HG02870 (cell line): ENCODE measurements at regions not wholly inside any gene's neighbourhood (a gene's known extent, or its start where the extent isn't known, plus 50 kb on each side); places are given as distances from the start of the nearest gene placed in this dataset.
"Not testable (repeated sequence)": the region's sequence is repeated elsewhere in the genome, so short reads cannot be mapped to it uniquely, and the experiment has no call there.

ENCODE experiments used
- ATAC-seq: cut with Tn5 transposase; IDR thresholded peaks from one replicate; pipeline ENCODE4 v1.9.1; 2021; ENCODE audit warnings: mild to moderate bottlenecking, moderate library complexity; ENCODE audit not compliant: unreplicated experiment

GRCh38 chr11:37963440-37963839 is 1365.4 kb upstream of the RAG2 start:
- no peak for ATAC-seq

GRCh38 chr11:37957717-37958116 is 1359.7 kb upstream of the RAG2 start:
- ATAC-seq: no peak

GRCh38 chr11:37951996-37952395 is 1354.0 kb upstream of the RAG2 start:
- ATAC-seq: no peak

- no peak for ATAC-seq
Measured at GRCh38 chr11:37948258-37948657, 1350.2 kb upstream of the RAG2 start.

- ATAC-seq: no peak
Measured at GRCh38 chr11:37947821-37948220, 1349.8 kb upstream of the RAG2 start.

- peak; percentile 87 for ATAC-seq
Measured at GRCh38 chr11:37946155-37946766, 1348.2 kb upstream of the RAG2 start.

- no peak for ATAC-seq
Measured at GRCh38 chr11:37942081-37942480, 1344.0 kb upstream of the RAG2 start.

- no peak for ATAC-seq
Measured at GRCh38 chr11:37929100-37929653, 1331.1 kb upstream of the RAG2 start.

GRCh38 chr11:37926772-37927171 is 1328.7 kb upstream of the RAG2 start:
- ATAC-seq: no peak

- no peak for ATAC-seq
Measured at GRCh38 chr11:37916331-37916730, 1318.3 kb upstream of the RAG2 start.

- ATAC-seq: no peak
Measured at GRCh38 chr11:37914859-37915258, 1316.8 kb upstream of the RAG2 start.

- no peak for ATAC-seq
Measured at GRCh38 chr11:37908219-37908548, 1310.1 kb upstream of the RAG2 start.

- no peak for ATAC-seq
Measured at GRCh38 chr11:37907436-37908218, 1309.6 kb upstream of the RAG2 start.

- no peak for ATAC-seq
Measured at GRCh38 chr11:37905707-37906417, 1307.8 kb upstream of the RAG2 start.

- ATAC-seq: no peak
Measured at GRCh38 chr11:37896016-37896415, 1298.0 kb upstream of the RAG2 start.

GRCh38 chr11:37881741-37882140 is 1283.7 kb upstream of the RAG2 start:
- no peak for ATAC-seq

GRCh38 chr11:37861671-37862070 is 1263.6 kb upstream of the RAG2 start:
- ATAC-seq: no peak

GRCh38 chr11:37858806-37859537 is 1260.9 kb upstream of the RAG2 start:
- not testable (repeated sequence) for ATAC-seq

- ATAC-seq: no peak
Measured at GRCh38 chr11:37858398-37858797, 1260.4 kb upstream of the RAG2 start.

- no peak for ATAC-seq
Measured at GRCh38 chr11:37857726-37858125, 1259.7 kb upstream of the RAG2 start.

- no peak for ATAC-seq
Measured at GRCh38 chr11:37849706-37850105, 1251.7 kb upstream of the RAG2 start.
